Cardiac fibroblast (primary cell): ENCODE measurements at regions not wholly inside any gene's neighbourhood (a gene's known extent, or its start where the extent isn't known, plus 50 kb on each side); places are given as distances from the start of the nearest gene placed in this dataset.

Source experiments
- DNase-seq, 2 donors: peaks; one replicate each; pipeline versions ENCODE4 v3.0.0 to v3.0.0-alpha.2; 2010; ENCODE audit warnings: low read depth in 2 of 2
- H3K4me3 ChIP-seq, 2 donors: replicated peaks in 1 of 2; 1 replicate in 1 of 2; 2 replicates in 1 of 2; pipeline ENCODE4 v1.5.1; 2011; ENCODE audit warnings: low read depth in 2 of 2, low read length in 2 of 2, mild to moderate bottlenecking in 2 of 2, moderate library complexity in 1 of 2
- TF ChIP-seq, protein P1 (sequence below): IDR thresholded peaks from one replicate; pipeline ENCODE4 v1.5.1; 2011; ENCODE audit warnings: low read depth, mild to moderate bottlenecking, low read length, inconsistent platforms

DNA sequence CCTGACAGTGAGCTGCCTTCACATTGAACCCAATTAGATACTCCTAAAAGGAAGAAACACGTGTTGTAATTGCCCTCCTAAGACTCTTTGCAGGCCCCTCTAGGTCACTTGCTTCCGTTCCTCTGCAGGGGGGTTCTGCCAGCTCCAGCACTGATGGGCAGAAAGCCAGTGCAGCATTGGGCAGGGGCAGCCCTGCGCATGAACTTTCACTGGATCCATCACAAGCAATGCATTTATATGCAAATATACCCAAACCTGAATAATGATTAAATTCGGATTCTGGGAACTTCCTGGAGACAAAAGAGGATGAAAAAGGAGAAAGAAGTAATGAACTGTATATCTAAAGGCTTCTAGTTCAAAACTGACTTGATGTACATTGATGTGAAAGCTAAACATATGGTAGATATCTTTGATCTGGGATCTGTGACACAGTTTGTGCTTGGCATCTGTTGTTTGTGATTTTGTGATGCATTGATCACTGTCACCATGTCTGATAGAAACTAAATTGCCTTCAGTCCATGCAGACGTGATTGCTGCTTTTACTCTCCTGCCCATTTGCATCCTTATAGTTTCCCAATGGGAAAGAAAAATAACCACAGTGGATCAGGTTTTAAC, 313.4 kb downstream of the DEPDC1B start:
- DNase-seq = no peak
- TF ChIP-seq, protein P1, sequence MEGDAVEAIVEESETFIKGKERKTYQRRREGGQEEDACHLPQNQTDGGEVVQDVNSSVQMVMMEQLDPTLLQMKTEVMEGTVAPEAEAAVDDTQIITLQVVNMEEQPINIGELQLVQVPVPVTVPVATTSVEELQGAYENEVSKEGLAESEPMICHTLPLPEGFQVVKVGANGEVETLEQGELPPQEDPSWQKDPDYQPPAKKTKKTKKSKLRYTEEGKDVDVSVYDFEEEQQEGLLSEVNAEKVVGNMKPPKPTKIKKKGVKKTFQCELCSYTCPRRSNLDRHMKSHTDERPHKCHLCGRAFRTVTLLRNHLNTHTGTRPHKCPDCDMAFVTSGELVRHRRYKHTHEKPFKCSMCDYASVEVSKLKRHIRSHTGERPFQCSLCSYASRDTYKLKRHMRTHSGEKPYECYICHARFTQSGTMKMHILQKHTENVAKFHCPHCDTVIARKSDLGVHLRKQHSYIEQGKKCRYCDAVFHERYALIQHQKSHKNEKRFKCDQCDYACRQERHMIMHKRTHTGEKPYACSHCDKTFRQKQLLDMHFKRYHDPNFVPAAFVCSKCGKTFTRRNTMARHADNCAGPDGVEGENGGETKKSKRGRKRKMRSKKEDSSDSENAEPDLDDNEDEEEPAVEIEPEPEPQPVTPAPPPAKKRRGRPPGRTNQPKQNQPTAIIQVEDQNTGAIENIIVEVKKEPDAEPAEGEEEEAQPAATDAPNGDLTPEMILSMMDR = no peak
- H3K4me3 ChIP-seq = no peak overlapping the region

DNA sequence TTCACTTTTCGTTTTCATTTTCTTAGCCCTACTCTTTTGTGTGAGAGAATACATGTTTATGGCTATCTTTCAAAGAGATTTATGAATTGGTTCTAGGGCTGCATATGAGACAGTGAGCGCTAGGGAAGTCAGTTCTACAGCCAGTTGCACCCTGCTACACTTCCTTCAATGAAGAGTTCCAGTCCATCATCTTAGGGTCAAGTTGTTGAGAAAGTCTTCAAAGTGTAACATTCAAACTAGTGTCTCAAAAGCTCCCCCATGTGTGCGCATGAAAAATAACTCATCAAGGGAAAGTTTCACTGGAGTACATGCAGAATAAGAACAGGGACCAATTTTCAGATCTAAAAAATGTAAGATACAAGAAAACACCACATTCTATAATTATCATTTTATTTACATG, 317.2 kb downstream of the DEPDC1B start:
- TF ChIP-seq, protein P1 = peak; percentile 5
- peak; percentile 17 to 46 for DNase-seq
- H3K4me3 ChIP-seq = no peak overlapping the region

DNA sequence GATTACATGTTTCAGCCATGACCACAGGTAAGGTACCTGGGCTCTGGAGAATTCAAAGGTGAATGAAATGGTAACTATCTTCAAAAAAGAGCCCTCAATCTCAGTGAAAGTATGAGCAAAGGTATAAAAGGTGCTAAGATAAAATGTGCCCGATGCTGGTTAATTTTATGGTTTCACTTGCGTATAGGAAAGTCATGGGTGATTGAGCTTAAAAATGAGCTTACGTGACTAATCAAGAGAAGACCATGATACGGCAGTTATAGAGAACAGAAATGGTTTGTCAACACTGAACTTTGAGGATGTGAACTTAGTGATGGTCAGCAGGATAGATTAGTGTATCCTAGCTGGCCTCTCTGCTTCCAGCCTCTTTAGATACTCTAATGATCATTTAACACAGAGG, 320.1 kb downstream of the DEPDC1B start:
- no peak overlapping the region for H3K4me3 ChIP-seq
- TF ChIP-seq, protein P1 = no peak
- DNase-seq = no peak

DNA sequence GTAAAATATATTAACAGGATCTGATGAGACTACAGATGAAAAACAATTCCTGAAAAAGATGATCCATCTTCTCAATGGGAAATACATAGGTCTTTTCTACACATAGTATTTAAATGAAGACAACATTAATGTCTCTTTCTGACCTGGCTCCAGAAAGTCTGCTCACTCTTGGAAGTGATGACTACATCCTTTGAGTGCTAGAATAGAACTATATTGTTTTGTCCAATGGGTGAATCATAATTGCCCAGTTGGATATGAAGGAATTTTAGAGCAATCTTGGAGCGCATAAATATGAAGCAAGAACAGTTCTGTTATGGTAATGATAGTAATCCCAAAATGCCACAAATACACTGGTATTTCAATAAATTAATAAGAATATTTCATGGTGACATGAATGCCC, 322.1 kb downstream of the DEPDC1B start:
- H3K4me3 ChIP-seq = no peak overlapping the region
- TF ChIP-seq, protein P1 = no peak
- no peak for DNase-seq

DNA sequence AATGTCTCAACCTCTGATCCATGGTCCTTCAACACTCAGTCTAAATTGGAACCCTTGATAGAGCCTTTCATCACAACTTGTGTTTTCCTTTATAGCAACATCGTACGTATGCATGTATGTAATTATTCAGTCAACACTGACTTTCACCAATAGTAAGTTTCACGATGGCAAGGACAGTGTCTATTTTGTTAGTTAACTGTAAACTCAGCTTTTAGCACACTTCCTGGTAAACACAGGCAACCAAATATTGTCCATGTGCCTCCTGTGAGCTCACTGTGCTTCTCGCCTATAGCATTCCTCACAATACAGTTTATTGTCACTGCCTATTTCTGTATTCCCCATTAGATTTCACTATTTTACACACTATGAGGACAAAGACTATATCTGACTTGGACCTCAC, 323.1 kb downstream of the DEPDC1B start:
- TF ChIP-seq, protein P1 = no peak
- DNase-seq = no peak
- no peak overlapping the region for H3K4me3 ChIP-seq

DNA sequence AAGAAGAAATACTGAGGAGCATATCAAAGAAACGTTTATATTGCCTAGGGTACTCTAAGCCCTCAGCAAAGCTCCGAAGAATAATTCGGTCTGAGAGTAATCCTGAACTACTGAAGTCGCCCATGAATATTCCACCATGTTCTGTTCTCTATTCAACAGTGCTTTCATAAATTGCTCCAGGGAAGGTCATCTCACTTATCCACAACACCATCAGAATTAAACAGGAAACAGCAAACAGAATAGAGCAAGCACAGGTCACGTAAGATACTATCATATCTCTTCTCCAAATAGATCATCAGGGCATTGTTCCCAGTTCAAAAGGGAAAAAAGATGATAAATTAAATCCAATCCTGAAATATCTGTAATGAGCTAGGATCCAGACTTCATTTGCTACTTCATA, 325.6 kb downstream of the DEPDC1B start:
- no peak for DNase-seq
- TF ChIP-seq, protein P1 = no peak
- no peak overlapping the region for H3K4me3 ChIP-seq

DNA sequence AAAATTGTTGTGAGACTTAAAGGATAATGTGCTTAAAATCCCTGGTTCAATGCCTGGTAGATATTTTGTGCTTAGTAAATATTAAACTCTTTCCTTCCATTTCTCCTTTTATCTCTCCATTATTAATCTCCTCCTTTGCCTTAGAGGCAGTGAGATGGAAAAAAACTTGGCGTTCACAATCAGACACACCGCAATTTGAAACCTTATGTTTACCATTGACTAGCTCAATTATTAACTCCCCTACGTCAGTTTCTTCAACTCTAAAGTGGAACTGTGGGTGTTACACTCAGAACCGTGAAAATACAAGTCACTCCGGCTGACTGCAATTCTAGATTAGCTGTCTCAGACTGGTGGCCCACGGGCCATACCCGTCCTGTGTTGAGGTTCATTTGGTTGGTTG, 327.2 kb downstream of the DEPDC1B start:
- TF ChIP-seq, protein P1 = no peak
- no peak overlapping the region for H3K4me3 ChIP-seq
- DNase-seq = no peak
